ENCODE measurements at regions not wholly inside any gene's neighbourhood (a gene's known extent, or its start where the extent isn't known, plus 50 kb on each side); places are given as distances from the start of the nearest gene placed in this dataset.

- TF ChIP-seq CTCF (IDR thresholded peaks at IDR 0.05) (no peak), POLR2AphosphoS5 (IDR thresholded peaks at IDR 0.05; ENCODE audit: low read depth, low read length) (no peak), SIN3A (IDR thresholded peaks at IDR 0.05; ENCODE audit: borderline replicate concordance, insufficient read depth, low read depth, low read length) (no peak), TCF7L2 (IDR thresholded peaks at IDR 0.05; ENCODE audit: low read depth, low read length) (no peak)
- TF ChIP-seq, protein P1, sequence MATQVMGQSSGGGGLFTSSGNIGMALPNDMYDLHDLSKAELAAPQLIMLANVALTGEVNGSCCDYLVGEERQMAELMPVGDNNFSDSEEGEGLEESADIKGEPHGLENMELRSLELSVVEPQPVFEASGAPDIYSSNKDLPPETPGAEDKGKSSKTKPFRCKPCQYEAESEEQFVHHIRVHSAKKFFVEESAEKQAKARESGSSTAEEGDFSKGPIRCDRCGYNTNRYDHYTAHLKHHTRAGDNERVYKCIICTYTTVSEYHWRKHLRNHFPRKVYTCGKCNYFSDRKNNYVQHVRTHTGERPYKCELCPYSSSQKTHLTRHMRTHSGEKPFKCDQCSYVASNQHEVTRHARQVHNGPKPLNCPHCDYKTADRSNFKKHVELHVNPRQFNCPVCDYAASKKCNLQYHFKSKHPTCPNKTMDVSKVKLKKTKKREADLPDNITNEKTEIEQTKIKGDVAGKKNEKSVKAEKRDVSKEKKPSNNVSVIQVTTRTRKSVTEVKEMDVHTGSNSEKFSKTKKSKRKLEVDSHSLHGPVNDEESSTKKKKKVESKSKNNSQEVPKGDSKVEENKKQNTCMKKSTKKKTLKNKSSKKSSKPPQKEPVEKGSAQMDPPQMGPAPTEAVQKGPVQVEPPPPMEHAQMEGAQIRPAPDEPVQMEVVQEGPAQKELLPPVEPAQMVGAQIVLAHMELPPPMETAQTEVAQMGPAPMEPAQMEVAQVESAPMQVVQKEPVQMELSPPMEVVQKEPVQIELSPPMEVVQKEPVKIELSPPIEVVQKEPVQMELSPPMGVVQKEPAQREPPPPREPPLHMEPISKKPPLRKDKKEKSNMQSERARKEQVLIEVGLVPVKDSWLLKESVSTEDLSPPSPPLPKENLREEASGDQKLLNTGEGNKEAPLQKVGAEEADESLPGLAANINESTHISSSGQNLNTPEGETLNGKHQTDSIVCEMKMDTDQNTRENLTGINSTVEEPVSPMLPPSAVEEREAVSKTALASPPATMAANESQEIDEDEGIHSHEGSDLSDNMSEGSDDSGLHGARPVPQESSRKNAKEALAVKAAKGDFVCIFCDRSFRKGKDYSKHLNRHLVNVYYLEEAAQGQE (IDR thresholded peaks at IDR 0.05; ENCODE audit: insufficient read depth in 1 of 2, low read depth in 2 of 2, low read length in 1 of 2) = no peak
These were observed 317.7 kb upstream of the LRFN5 start for GRCh38 chr14:41289025-41289424.

All from Panc1 (cell line).